Occipital lobe (tissue), 1 donor: ENCODE measurements at regions not wholly inside any gene's neighbourhood (a gene's known extent, or its start where the extent isn't known, plus 50 kb on each side); places are given as distances from the start of the nearest gene placed in this dataset.

Experiments used
- DNase-seq: peaks from one replicate; lab custom pipeline; 2025; lab: John Stamatoyannopoulos, UW

DNA sequence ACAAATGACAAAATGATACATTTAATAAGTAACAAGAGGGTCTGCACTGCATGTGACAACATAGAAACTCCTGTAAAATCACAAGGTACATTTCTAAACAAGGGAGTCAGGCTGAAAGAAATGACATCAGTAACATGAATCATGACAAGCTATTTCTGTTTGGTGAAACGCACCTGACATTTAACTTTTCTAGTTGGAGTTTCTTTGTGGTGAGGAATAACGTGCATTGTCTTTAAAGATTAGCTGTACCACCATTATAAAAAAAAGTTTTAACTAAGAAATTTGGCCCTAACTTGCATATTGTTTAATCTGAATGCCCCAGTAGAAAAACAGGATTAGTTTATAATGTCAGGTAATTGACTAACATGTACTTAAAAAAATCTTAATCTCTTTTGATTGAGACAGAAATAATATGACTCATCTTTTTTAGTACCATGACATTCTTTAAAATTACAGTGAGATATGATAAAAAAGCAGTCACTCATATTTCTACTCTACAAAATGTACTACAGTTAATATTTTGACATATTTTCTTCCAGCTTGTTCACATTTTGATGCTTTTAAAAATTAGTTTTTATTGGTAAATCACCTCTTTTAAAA is 418.2 kb downstream of the KLF12 start:
- no peak for DNase-seq

DNA sequence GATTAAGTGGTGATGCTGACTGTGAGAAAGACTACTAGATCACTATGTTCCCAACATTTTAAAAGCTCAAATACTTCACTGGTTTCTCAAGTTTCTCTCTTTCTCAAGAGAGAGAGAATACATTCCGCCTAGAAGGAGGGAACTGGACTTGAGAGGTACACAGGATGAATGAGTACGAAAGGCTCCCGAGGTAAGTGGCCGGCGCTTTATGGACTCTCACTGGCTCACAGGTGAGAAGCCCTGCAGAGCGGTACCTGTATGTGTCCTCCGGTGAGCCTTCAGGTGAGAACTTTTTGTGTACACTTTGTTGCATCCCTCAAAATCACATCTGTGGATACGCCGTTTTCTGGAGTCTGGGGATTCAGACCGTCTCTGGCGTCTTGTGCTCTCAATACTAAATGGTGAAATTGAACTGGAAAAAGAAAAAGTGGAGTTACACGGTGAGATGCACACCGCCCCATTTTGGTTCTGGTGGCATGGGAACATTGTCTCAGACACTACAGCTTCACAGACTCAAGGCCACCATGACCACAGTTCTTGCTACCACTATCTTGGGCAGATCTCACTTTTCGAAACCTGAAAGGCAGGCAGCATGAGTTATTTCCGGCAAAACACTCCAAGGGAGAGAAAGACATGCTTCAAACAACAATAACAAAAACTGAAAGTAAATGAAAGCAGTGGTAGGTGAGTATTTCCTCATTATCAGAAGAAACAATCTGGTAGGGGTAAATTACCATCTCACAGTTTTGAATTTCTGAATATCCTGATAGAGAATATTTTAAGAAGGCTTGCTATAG is 418.9 kb downstream of the KLF12 start:
- no peak for DNase-seq

- no peak for DNase-seq
These were observed 419.7 kb downstream of the KLF12 start for GRCh38 chr13:73714522-73714921.

GRCh38 chr13:73708393-73708985 is 425.7 kb downstream of the KLF12 start:
- DNase-seq, result peak; percentile 7

- no peak for DNase-seq
These were observed 429.6 kb downstream of the KLF12 start for GRCh38 chr13:73704587-73704986.

GRCh38 chr13:73703606-73704005 is 430.6 kb downstream of the KLF12 start:
- no peak for DNase-seq

DNA sequence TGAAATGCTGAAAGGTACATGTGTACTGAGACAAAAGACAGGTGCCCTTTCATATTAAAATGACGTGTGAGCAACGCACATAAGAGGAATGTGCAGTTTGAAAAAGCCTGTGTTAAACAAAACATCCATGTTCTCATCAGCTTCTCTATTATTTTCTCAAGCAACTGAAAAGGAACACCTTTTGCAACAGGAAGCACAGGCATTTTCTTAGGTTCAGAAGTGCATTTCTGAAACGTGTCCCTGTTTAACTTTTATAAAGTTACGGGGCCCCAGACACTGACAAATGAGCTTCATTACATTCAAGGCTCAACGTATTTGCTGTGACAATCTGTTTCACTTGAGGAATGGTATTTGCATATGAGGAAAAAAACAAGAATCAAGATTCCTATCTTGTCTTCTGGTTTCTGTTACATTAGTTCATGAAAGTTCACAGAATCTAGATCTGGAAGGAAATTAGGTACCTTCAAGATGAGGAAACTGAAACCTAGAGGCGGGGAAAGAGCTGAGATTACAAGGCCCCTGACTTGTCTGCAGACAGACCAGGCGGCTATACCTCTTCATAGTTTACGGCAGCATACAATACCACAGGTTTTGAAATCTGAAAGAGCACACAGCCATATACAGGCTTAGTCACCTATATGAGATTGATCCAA is 431.7 kb downstream of the KLF12 start:
- DNase-seq, result no peak

DNA sequence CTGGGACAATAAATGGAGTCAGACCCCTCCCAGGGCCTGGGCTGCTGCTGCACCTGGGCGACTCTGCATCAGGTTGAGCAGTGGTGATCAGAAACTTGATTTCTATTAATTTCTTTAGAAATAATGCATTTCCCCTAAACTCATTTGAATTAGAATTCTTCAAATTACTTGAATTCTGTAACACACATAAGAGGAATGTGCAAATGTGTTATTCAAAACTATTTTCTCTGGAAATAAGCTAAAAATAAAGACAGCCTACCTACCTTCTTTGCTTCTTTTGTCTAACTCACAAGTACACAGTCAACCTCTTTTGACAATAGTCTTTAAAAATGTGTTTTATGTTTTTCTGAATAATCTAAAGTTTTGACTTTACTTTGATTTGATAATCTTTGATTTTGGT is 433.0 kb downstream of the KLF12 start:
- no peak for DNase-seq

GRCh38 chr13:73698859-73699258 is 435.3 kb downstream of the KLF12 start:
- DNase-seq, result no peak

DNA sequence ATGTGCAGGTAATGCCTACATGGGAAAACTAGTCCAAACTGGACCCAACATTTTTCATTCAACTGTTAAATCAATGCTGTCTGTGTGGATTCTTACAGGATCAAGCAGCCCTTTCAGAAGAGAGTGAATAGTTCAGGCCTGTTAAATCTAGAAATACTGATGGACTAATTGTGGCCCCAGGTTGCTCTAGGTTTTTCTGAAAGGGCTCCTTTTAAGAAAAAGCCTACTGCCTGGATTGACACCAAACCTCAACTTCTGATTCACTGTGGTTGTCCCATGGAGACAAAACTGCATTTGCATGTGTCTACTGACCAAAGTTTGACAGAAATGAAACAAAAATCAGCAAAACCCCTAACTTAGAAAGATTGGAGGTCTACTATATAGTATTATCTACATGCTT is 437.0 kb downstream of the KLF12 start:
- no peak for DNase-seq

GRCh38 chr13:73696713-73697112 is 437.5 kb downstream of the KLF12 start:
- no peak for DNase-seq

GRCh38 chr13:73696271-73696670 is 437.9 kb downstream of the KLF12 start:
- DNase-seq, result no peak

DNA sequence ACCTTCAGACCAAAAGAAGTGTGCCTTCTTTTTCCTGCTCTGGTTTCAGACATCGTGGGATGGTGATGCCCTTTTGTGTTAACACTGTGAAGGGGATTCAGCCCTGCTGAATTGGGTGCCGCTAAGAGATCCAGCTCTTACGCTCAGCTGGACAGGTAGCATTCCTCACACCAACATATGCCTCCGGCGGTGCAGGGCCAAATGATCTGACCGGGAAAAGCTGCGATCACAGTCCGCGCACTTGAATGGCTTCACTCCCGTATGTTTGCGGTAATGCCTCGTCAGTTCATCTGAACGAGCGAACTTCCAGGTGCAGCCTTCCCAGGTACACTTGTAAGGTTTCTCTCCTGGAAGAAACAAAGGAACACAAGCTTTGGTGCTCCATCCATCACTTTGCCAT is 438.9 kb downstream of the KLF12 start:
- DNase-seq, result no peak

DNA sequence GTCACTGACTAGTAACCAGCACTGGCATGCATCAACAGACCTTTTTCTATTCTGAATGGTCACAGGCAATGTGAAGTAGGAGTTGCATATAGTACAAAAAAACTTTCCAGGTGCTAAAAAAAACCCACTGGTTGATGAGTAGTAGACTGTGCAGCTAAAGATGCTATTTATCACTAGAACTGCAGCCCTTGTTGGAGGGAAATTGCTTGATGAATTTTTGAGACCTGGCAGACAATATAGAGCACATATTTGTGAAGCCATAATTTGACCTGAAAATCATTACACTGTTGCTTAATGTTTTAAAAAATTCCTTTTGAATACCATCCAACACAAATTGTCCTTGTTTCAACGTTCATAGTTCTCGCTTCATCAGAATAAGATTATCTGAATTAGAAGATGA is 441.0 kb downstream of the KLF12 start:
- no peak for DNase-seq

GRCh38 chr13:73691891-73692290 is 442.3 kb downstream of the KLF12 start:
- no peak for DNase-seq

GRCh38 chr13:73687929-73688328 is 446.3 kb downstream of the KLF12 start:
- no peak for DNase-seq

- no peak for DNase-seq
These were observed 447.1 kb downstream of the KLF12 start for GRCh38 chr13:73687087-73687486.

GRCh38 chr13:73684750-73685149 is 449.5 kb downstream of the KLF12 start:
- DNase-seq, result no peak

GRCh38 chr13:73684286-73684685 is 449.9 kb downstream of the KLF12 start:
- no peak for DNase-seq

- DNase-seq, result no peak
These were observed 450.5 kb downstream of the KLF12 start for GRCh38 chr13:73683746-73684145.

DNA sequence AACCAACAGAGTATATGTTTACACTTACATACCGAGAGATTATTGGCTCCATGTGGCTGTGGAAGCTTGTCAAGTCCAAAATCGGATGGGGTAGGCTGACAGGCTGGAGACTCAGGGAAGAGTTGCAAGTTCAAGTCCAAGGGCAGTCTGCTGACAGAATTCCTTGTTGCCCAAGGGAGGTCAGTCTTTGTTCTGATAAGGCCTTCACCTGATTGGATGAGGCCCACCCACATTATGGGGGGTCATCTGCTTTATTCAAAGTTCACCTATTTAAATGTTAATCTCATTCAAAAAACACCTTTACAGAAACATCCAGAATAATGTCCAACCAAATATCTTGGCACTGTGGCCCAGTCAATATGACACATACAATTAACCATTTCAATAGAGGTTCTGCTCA is 452.4 kb downstream of the KLF12 start:
- no peak for DNase-seq

DNA sequence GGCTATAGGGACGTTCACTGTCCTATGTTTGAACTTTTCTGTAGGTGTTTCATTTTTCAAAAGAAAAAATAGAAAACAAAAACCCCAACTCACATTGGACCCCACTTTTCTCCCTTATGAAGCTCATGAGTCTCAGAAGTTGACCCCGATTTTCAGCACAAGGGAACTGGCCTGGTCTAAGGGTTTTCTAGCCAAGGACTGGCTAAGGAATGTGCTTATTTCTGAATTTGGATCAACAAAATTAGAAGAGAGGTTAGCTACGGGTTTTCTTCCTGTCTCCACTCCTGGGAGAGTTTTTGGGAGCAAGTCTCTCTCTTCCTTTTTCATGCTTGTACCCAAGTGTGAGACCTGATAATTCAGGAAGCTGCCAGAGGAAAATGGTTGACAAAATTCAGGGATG is 453.2 kb downstream of the KLF12 start:
- DNase-seq, result no peak
